NCI-H345 treated with DMSO at 0.1 percent for 48 hours (cell line): ENCODE measurements at regions not wholly inside any gene's neighbourhood (a gene's known extent, or its start where the extent isn't known, plus 50 kb on each side); places are given as distances from the start of the nearest gene placed in this dataset.
"Not testable (repeated sequence)": the region's sequence is repeated elsewhere in the genome, so short reads cannot be mapped to it uniquely, and the experiment has no call there.

Experiments used
- DNase-seq: peaks from one replicate; lab custom pipeline; 2025; ENCODE audit not compliant: unreplicated experiment; lab: John Stamatoyannopoulos, UW

GRCh38 chr1:208462761-208463160, 218.6 kb upstream of the PLXNA2 start:
- no peak for DNase-seq

DNA sequence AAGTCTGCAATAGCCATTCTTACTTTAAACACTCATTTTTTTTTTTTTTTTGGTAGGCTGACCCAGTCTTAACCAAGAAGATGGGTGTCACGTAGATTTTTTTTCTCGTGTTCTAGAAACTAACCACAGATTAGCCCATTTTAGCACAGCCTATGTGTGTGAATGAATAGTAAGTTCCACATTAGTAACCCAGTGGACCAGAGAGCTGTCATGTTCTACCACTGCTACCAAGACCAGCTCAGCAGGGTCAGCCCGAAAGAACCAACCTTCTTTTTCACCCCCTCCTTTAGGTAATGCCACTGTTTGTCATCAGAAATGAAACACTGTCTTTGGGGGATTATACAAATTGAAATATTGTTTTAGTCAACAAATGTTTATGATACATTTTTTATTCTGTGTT, 221.1 kb upstream of the PLXNA2 start:
- no peak for DNase-seq

DNA sequence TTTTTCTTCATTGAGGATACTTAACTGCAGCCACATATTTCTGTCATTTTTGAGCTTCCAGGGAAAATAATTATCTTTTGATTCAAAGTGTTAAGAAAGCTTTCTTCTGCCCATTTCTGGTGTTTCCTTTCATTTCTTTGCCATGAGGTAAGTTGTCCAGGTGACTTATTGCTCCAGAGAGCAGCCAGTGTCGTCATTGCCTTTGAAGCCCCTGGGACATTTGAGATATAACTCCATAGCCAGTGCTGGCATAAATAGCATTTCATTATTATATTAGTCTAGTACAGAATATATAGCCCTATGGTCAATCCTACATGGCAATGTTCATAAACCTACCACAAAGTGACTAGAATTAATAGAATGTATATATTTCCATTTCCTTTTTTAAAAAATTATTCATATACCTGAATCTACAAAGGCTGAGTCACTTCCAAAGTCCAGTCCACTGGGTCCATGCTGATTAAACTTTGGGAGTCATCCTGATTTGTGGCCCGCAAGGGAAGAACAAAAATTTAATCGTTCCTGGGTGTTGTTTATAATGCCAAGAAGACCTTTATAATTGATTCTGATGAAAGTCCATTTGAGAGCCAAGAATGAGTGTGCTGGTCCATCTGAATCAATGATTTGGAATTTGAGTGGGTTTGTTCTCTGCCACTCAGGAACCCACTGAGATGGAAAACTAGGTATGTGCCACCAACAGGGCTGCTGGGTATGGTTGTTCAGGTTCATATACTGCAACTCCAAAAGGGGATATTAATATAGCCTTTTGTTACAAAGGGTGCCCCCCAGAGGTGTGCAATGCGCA, 221.8 kb upstream of the PLXNA2 start:
- no peak for DNase-seq

DNA sequence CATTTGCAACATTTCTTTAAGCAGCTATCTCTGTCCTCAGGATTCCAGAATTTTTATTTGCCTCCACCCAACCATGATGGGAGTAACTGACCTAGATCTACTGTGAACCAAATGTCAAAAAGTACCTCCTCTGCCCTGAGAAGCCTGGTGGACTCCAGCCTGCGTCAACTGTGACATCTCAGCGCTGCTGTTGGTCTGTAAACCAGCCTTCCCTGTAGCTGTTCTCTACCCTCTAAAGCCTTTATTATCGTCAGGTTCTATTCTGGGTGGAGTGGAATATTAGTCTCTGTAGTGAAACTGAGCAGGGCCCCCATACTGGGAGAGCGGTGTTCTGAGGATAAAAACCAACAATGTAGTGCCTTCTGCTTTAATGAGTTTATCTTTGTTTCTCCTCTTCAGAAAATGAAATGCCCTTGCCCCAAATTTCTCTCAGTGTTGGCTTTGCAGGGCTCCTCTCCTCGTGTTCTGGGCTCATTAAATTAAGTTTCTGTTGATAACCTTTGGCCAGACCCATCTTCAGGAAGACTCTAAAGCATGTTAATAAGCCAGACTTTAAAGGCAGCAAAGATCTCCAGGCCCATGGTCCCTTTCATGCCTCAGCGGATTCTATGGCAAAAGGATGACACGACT, 223.1 kb upstream of the PLXNA2 start:
- DNase-seq, result no peak

GRCh38 chr1:208475449-208475848, 231.3 kb upstream of the PLXNA2 start:
- DNase-seq, result no peak

DNA sequence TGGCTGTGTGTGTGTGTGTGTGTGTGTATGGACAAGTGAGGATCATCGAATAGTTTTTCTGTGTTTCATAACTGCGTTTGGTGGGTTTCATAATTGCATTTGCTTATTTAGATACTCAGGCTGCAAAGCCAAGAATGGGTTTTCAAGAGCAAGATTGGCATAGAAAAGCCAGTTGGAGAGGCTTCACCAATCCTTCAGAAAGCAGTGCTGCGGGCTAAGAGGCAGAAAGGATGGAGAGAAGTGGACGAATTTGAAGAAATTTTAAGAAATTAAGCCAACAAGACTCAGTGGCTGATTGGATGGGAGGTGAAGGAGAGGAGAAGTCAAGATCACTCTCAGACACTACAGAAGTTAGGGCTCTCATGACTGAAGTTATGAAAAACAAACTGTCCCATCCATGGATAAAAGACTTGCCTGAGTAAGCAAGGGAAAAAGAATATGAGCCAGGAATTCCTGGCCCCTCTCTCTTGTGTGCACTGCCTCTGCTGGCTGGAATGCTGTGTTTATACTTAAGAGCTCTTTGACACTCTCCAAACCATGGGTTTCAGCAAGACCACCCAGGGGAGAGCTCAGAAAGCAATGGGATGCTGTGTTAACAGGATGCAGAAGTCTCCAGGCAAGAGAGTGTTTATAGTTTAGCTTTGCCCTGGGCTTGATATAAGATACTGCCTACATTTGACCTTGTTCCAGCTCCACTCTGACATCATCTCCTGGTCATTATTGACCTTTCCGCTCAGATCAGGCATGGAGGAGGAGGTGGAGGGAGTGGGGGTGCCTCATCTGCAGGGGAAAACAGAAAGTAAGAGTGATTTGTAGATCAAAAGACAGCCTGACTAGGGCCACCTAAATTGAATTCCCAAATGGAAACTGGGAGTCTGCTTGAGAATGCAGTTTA, 232.0 kb upstream of the PLXNA2 start:
- DNase-seq, result no peak

DNA sequence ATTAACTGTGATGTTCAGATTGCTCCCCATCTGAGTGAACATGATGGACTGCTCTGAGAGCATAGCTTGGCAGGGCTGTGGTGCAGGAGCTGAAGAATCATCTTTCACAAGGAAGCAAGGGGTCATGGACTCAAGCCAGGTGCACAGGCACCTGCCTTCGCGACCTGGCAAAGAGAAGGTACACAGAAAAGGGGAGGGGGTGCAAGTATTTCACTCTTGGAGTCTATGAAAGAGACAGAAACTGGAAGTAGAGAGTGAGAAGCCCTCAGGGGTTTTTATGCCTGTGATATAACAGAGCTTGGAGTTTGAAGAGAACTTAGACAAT, 232.6 kb upstream of the PLXNA2 start:
- no peak for DNase-seq

DNA sequence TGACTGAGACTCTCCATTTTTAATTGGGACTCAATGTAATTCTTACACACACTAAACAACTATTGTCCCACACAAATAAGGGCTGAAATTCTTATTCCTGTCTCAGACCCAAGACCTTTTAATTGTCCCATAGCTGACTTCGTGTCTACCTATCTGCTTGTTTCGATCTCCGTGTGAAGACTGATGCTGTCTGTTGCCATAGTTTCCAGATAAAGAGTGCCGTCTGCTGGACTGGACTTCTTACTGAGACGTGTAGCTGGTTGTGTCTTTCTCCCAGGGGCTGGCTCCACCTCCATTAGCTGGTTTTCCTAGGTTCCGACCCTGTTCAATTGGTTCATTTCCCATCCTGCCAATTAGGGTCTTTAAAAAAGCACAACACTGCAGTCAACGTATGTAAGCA, 235.3 kb upstream of the PLXNA2 start:
- DNase-seq, result no peak

GRCh38 chr1:208485512-208485911, 241.3 kb upstream of the PLXNA2 start:
- DNase-seq, result no peak

DNA sequence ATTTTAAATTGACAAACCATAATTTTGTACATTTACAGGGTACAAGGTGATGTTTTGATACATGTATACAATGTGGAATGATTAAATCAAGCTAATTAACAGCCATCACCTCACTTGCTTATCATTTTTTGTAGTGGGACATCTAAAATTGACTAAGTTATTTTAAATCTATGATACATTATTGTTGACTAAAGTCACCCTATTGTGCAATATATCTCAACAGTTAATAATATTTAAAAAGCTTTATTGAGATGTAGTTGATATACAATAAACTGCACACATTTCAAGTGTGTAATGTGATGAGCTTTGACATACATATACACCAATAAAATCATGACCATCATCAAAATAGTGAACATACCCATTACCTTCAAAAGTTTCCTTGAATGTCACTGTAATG, 242.5 kb upstream of the PLXNA2 start:
- no peak for DNase-seq

GRCh38 chr1:208488432-208488831, 244.2 kb upstream of the PLXNA2 start:
- not testable (repeated sequence) for DNase-seq

DNA sequence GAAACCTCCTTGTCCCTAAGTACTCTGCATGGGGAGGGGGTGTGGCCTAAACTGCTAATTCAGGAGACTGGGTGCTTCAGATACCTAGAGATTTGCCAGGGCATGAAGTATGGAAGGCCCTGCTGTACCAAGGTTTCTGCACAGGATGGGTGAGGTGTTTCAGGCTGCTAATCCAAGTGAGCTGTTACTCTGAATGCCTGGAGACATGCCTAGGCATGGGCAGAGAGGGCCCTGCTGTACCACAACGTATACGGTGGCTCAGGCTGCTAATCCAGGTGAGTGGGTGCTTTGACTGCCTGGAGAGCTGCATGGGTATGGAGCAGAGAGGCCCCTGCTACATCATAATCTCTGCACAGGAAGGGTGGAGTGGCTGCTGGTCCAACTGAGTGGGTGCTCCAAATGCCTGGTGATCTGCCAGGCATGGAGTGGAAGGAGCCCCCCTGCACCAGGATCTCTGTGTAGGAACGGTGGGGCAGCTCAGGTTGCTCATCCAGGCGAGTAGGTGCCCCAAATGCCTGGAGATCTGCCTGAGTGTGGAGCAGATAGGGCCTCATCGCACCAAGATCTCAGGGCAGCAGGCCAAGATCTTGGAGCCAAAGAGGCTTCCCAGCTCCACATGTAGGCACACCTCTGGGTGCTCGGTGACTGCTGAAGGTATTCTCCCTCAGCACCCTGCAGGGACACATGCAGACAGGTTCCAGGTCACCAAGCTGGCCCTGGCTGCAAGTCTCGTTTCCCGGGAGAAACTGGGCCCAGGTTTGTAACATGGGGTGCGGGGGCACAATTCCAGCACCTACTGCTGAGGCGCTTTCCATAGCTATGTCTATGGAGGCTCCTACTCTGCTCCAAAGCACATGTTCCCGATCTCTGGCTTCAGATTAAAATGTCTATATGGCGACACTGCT, 252.5 kb upstream of the PLXNA2 start:
- DNase-seq, result no peak

- no peak for DNase-seq
These were observed 253.8 kb upstream of the PLXNA2 start for GRCh38 chr1:208497866-208498541.

DNA sequence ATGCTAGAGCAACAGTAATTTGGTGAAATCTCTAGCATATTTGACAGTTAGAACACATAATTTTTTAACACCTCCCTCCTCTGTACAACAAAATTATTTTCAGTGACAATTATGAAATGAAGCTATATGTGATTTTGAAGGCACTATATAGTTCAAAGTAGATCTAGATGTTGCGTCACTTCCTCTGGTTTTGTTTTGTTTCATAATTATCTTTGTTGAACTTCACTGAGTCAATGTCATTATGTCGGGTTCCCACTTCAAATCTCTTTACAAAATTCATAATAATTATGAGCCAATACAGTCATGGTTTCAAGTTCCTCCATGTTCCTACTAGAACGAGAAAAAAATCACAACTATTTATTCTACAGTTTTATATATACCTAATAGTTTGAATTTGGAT, 254.8 kb upstream of the PLXNA2 start:
- no peak for DNase-seq

DNA sequence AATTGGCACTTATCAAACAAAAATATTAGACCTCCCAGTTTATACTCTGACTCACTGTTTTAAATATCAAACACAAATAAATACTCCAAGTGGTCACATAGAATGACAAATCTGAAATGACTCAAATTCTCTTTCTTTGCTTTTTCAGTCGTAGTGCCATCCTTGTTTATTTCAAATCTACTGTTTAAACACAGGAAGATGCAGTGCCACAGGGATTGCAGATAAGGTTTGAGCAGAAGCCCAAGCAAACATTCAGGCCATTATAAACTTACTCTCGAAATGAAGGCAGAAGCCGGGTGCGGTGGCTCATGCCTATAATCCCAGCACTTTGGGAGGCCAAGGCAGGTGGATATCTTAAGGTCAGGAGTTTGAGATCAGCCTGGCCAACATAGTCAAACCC, 255.4 kb upstream of the PLXNA2 start:
- no peak for DNase-seq

GRCh38 chr1:208500375-208500774, 256.2 kb upstream of the PLXNA2 start:
- DNase-seq, result no peak

GRCh38 chr1:208501542-208501941, 257.4 kb upstream of the PLXNA2 start:
- no peak for DNase-seq

- no peak for DNase-seq
These were observed 259.6 kb upstream of the PLXNA2 start for GRCh38 chr1:208503787-208504186.

- no peak for DNase-seq
These were observed 262.6 kb upstream of the PLXNA2 start for GRCh38 chr1:208506812-208507211.

DNA sequence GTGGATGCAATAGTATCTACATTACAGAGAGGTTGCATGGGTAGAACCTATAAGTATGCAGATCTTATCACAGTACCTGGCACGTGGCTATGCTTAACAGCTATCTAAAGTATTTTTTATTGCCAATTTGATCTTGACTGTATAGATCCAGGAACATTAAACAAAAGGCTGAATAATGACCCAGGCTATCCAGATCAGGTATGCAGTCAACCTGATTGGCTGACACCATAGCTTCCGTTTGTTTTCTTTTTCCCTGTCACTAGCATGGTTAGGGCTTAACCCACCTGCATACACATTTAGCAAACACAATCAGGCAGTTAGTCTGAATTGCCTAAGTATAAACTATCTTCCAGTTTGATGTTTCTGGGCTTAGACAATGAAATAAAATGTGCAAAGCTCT, 264.9 kb upstream of the PLXNA2 start:
- no peak for DNase-seq
